Mucosa of stomach (tissue), 1 donor: ENCODE measurements at regions not wholly inside any gene's neighbourhood (a gene's known extent, or its start where the extent isn't known, plus 50 kb on each side); places are given as distances from the start of the nearest gene placed in this dataset.

Experiments
- H3K27me3 ChIP-seq: one replicate; pipeline ENCODE4 v1.7.0; 2013; ENCODE audit warnings: mild to moderate bottlenecking, low read length; ENCODE audit not compliant: control insufficient read depth, insufficient read depth
- H3K36me3 ChIP-seq: one replicate; pipeline ENCODE4 v1.7.0; 2013; ENCODE audit warnings: low read length; ENCODE audit not compliant: control insufficient read depth, insufficient read depth
- H3K4me1 ChIP-seq: one replicate; pipeline ENCODE4 v1.7.0; 2013; ENCODE audit warnings: mild to moderate bottlenecking, low read length; ENCODE audit not compliant: control insufficient read depth, insufficient read depth
- H3K4me3 ChIP-seq: one replicate; pipeline ENCODE4 v1.7.0; 2013; ENCODE audit warnings: low read length
- H3K9ac ChIP-seq: one replicate; pipeline ENCODE4 v1.7.0; 2013; ENCODE audit warnings: mild to moderate bottlenecking, low read length, moderate library complexity
- H3K9me3 ChIP-seq: one replicate; pipeline ENCODE4 v1.7.0; 2013; ENCODE audit warnings: mild to moderate bottlenecking, low read length, moderate library complexity; ENCODE audit not compliant: control insufficient read depth
- donor health status: Pancreatic carcinoma.

DNA sequence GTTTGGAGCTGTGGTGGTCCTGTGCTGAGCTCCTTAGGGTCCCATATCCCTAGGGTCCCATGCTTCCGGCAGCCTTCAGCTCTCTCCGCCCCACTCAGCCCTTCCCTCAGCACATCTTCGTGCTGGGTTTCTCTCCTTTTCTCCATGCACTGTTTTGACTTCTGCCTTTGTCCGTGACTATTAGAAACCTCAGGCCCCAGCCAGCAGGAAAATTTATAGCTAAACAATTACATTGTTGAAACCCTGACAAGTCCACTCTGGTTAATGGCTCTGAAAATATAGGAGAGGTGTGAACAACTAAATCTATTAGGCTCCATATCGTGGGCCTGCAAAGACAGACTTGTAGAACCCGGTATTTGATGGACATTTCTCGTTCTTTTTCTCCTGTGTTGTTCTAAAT, 523.7 kb downstream of the CCDC171 start:
- no peak overlapping the region for H3K4me3 ChIP-seq

GRCh38 chr9:16082796-16083195, 530.0 kb downstream of the CCDC171 start:
- Histone ChIP-seq H3K36me3 (no peaks in the 10 kb centered on the region), H3K9me3 (no peaks in the 10 kb centered on the region), H3K27me3 (no peaks in the 10 kb centered on the region), H3K4me1 (no peaks in the 10 kb centered on the region), H3K9ac (no peak overlapping the region), H3K4me3 (no peak overlapping the region)

More for the DNA sequence above, 523.7 kb downstream of the CCDC171 start:
- H3K36me3 ChIP-seq, result no peaks in the 10 kb centered on the region
- no peak overlapping the region for H3K9ac ChIP-seq
- H3K9me3 ChIP-seq, result no peaks in the 10 kb centered on the region
- no peaks in the 10 kb centered on the region for H3K4me1 ChIP-seq
- H3K27me3 ChIP-seq, result no peaks in the 10 kb centered on the region

- Histone ChIP-seq H3K36me3 (no peaks in the 10 kb centered on the region), H3K4me1 (no peaks in the 10 kb centered on the region), H3K4me3 (no peak overlapping the region), H3K27me3 (no peaks in the 10 kb centered on the region), H3K9me3 (no peaks in the 10 kb centered on the region), H3K9ac (no peak overlapping the region)
These were observed 532.4 kb downstream of the CCDC171 start for GRCh38 chr9:16085167-16085726.

DNA sequence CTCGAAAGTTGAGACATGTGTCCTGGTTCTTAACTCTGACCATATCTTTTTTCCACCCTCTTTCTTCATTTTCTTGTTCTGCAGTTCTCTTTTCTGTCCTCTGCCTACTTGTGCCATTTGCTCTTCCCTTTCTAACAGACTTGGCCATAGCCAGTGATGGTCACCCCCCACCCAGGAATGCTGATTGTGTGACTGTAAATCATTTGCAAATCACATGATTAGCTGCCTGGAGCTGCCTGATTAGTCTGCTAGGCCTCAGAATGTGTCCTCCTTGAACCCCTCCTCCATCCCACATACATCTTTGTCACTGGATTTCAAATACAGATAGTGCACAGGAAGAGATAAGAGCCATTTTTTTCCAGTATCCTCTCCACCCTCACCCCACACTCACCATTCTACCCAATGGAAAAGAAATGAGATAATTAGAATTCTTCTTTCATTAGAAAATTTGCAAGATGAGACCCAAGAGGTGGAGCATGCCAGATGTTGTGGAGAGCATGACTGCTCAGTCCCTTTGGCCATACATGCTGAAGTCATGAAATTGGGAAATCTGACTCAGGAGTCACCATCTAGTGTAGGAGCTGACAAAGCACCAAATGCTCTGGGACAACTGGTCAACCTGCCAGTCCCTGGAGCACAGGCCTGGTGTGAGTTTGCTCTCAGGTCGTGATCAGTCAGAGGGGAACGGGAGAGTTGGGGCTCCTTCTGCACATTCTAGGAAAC, 538.2 kb downstream of the CCDC171 start:
- Histone ChIP-seq H3K9ac (no peak overlapping the region), H3K27me3 (no peaks in the 10 kb centered on the region), H3K36me3 (no peaks in the 10 kb centered on the region), H3K4me1 (no peaks in the 10 kb centered on the region), H3K9me3 (no peaks in the 10 kb centered on the region), H3K4me3 (no peak overlapping the region)

DNA sequence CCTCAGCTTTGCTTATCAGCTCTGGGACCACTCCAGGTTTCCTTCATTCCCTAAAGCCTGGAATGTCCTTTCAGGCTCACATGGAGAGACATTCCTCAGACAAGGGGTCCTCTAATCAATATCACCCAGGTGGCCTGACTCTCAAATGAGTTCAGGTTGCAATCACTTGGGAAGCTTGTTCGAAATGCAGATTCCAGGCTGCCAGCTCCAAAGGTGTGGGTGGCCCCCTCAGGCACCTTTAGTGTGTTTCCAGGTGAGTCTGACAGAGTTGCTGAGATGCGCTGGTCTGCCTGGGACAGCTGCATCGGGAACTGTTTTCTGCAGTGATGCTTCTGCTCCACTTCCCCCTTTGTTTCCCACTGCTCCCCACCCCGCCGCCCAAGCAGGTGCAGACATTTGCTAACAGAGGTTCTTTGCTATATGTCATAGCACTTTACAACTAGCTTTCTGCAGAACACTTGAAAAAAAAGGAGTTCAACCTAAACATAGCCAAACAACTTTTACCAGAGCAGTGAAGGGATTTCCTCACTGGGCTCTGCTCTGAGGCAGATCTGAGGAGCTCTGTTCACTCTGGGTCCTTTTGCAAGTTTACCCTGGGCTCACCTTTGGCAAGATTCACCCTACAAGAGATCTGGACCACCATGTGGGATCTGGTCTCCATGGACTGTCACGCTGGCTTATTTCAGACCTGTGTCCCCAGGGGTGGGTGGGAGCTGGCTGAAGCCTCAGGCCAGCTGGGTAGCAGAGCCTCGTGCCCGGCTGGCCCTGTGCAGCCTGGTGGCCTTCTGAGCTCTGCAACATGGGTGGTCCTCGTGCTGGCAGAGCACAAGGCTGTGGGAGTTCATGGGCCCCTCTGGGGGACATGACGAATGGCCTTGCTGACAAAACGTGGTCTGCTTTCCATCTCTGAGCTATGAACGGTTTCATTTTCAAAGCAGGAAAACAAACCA, 539.6 kb downstream of the CCDC171 start:
- Histone ChIP-seq H3K27me3 (no peaks in the 10 kb centered on the region), H3K9ac (no peak overlapping the region), H3K36me3 (no peaks in the 10 kb centered on the region), H3K4me1 (no peaks in the 10 kb centered on the region), H3K9me3 (no peaks in the 10 kb centered on the region), H3K4me3 (no peak overlapping the region)

GRCh38 chr9:16098306-16098705, 545.5 kb downstream of the CCDC171 start:
- H3K4me1 ChIP-seq, result peaks cover 4% of the 10 kb centered on the region
- H3K9me3 ChIP-seq, result no peaks in the 10 kb centered on the region
- no peaks in the 10 kb centered on the region for H3K36me3 ChIP-seq
- no peak overlapping the region for H3K4me3 ChIP-seq
- no peak overlapping the region for H3K9ac ChIP-seq
- no peaks in the 10 kb centered on the region for H3K27me3 ChIP-seq

DNA sequence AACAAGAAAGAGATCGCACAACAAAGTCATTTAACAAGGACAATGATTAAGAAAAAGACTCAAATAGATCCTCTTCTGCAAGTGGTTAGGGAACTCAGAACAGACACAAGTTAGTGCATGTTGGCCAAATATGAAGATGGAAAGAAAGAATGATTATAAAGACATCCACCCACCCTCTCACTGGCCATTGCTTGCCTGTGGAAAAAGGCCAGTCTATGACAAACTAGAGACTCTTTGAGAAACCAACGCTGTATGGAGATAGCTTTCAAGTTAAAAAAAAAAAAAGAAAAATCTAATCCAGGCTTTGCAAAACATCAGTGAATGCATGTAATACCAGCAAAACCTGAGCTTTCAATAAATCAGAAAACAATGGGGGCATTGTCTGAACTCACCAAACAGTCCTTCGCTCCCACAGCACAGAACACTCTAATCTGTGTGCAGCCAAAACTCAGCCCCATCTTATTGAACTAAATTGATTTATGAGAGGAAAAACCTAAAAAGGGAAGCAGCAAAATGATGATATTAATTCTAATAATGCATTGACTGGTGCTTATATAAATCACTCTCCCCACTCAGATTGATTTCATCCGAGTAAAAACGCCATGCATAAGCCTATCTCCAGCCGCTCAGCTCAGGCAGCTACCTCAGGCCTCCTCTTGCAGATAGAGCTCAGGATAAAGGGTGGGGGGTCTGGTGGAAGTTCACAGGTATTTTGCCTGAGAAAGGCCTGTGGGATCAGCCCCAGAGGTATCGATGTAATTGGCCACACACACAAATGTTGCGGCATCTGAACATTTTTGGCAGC, 547.1 kb downstream of the CCDC171 start:
- H3K4me3 ChIP-seq, result no peak overlapping the region
- H3K27me3 ChIP-seq, result no peaks in the 10 kb centered on the region
- H3K9ac ChIP-seq, result no peak overlapping the region
- H3K36me3 ChIP-seq, result no peaks in the 10 kb centered on the region
- H3K9me3 ChIP-seq, result no peaks in the 10 kb centered on the region
- peaks cover 4% of the 10 kb centered on the region for H3K4me1 ChIP-seq

GRCh38 chr9:16100537-16101091, 547.8 kb downstream of the CCDC171 start:
- H3K36me3 ChIP-seq, result no peaks in the 10 kb centered on the region
- peaks cover 4% of the 10 kb centered on the region for H3K4me1 ChIP-seq
- H3K9ac ChIP-seq, result no peak overlapping the region
- no peaks in the 10 kb centered on the region for H3K9me3 ChIP-seq
- no peaks in the 10 kb centered on the region for H3K27me3 ChIP-seq
- H3K4me3 ChIP-seq, result no peak overlapping the region

DNA sequence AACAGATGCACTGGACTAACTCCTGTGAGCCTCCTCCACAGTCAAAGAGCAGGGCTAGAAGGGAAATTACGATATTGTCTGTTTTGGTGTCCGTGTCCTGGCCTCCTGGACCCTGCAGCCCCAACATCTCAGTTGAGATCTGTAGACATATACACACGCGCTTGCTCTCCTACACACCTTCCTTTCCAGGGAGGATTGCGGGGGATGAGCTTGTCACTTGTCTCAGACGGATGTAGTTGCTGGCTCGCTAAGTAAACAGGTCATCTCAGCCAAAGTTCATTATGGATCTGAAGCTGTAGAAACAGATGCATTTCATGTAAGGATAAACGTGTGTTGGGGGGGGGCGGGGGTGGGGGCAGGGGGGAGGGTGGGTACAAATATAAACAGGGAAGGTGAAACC, 549.3 kb downstream of the CCDC171 start:
- Histone ChIP-seq H3K27me3 (no peaks in the 10 kb centered on the region), H3K36me3 (no peaks in the 10 kb centered on the region), H3K4me3 (no peak overlapping the region), H3K4me1 (peaks cover 4% of the 10 kb centered on the region), H3K9me3 (no peaks in the 10 kb centered on the region), H3K9ac (no peak overlapping the region)

- Histone ChIP-seq H3K27me3 (no peaks in the 10 kb centered on the region), H3K36me3 (no peaks in the 10 kb centered on the region), H3K4me1 (peaks cover 4% of the 10 kb centered on the region), H3K9ac (no peak overlapping the region), H3K9me3 (no peaks in the 10 kb centered on the region), H3K4me3 (no peak overlapping the region)
These were observed 551.0 kb downstream of the CCDC171 start for GRCh38 chr9:16103620-16104397.
